ENCODE measurements at regions not wholly inside any gene's neighbourhood (a gene's known extent, or its start where the extent isn't known, plus 50 kb on each side); places are given as distances from the start of the nearest gene placed in this dataset.

DNA sequence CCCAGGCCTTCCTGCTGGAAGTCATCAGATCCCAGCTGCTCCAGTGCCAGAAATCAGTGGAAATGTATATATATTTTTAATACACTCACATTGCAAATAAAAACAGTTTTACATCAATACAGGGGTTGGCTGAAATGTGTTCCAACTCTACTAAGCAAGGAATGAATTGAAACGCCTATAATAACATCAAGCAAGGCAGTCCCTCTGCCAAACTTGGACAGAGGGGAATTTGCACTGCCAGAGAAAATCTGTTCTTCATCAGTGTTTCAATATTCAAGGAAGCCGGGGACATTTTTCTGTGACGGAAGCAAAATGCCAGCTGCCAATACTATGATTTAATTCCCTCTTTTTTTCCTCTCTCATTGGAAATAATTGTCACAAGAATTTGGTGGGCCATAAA, 335.3 kb downstream of the TNS1 start:
- TF ChIP-seq POU2F2 (IDR thresholded peaks at IDR 0.05; ENCODE audit: low read depth, low read length) = no peak
- no peak for TF ChIP-seq PAX5 (IDR thresholded peaks at IDR 0.05; ENCODE audit: insufficient read depth, low read length, severe bottlenecking)
- no peak for TF ChIP-seq POLR2A (IDR thresholded peaks at IDR 0.05; ENCODE audit: low read depth, low read length)
- TF ChIP-seq POLR2AphosphoS5 (IDR thresholded peaks at IDR 0.05; ENCODE audit: low read depth, low read length) = no peak
- TF ChIP-seq TAF1 (IDR thresholded peaks at IDR 0.05; ENCODE audit: low read depth, low read length) = no peak
- TF ChIP-seq SPI1 (IDR thresholded peaks at IDR 0.05; ENCODE audit: low read depth, low read length) = no peak
- DNase-seq (ENCODE audit: insufficient read length, low spot score) = no peak
- FAIRE-seq = no peak

DNA sequence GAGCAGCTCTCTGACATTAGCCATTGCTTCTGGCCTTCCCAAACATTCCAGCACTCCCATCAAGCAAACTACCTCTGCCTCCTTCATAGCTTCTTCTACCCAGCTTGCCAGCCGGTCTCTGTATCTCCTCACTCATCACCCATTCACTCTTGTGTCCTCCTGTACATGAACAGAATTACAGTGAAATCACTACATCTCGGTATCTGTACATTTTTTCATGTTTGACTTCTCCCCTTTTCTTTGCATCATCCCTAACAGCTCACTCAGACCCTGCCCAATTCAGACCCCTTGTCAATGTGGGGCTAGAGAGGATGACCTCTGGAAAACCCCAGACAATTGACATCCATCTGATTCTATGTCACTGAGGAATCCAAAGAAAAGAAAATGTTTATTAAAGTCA, 335.8 kb downstream of the TNS1 start:
- DNase-seq (ENCODE audit: insufficient read length, low spot score) = no peak
- FAIRE-seq = no peak
- TF ChIP-seq PAX5 (IDR thresholded peaks at IDR 0.05; ENCODE audit: insufficient read depth, low read length, severe bottlenecking) (no peak), POLR2A (IDR thresholded peaks at IDR 0.05; ENCODE audit: low read depth, low read length) (no peak), SPI1 (IDR thresholded peaks at IDR 0.05; ENCODE audit: low read depth, low read length) (no peak), POLR2AphosphoS5 (IDR thresholded peaks at IDR 0.05; ENCODE audit: low read depth, low read length) (no peak), TAF1 (IDR thresholded peaks at IDR 0.05; ENCODE audit: low read depth, low read length) (no peak), POU2F2 (IDR thresholded peaks at IDR 0.05; ENCODE audit: low read depth, low read length) (no peak)

DNA sequence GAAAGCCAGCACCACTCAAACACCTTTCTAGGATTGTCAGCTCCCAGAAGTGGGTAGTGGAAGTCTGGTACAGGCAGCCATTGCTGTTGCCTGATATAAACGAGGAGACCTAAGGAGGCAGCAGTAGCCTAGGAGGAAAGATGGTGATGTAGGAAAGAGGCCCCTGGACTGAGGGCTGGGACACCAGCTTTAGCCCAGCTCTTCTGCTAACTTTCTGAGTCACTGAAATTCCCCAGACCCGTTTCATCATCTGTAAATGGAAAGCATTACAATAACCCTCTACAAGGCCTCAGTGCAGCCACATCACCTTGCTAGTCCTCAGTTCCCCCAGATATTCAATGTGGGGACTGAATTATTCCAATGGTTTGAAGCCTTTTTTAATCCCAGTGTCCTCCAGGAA, 336.5 kb downstream of the TNS1 start:
- DNase-seq (ENCODE audit: insufficient read length, low spot score) (no peak), FAIRE-seq (no peak)
- no peak for TF ChIP-seq POLR2AphosphoS5 (IDR thresholded peaks at IDR 0.05; ENCODE audit: low read depth, low read length)
- TF ChIP-seq TAF1 (IDR thresholded peaks at IDR 0.05; ENCODE audit: low read depth, low read length) = no peak
- no peak for TF ChIP-seq PAX5 (IDR thresholded peaks at IDR 0.05; ENCODE audit: insufficient read depth, low read length, severe bottlenecking)
- no peak for TF ChIP-seq SPI1 (IDR thresholded peaks at IDR 0.05; ENCODE audit: low read depth, low read length)
- TF ChIP-seq POLR2A (IDR thresholded peaks at IDR 0.05; ENCODE audit: low read depth, low read length) = no peak
- TF ChIP-seq POU2F2 (IDR thresholded peaks at IDR 0.05; ENCODE audit: low read depth, low read length) = no peak

DNA sequence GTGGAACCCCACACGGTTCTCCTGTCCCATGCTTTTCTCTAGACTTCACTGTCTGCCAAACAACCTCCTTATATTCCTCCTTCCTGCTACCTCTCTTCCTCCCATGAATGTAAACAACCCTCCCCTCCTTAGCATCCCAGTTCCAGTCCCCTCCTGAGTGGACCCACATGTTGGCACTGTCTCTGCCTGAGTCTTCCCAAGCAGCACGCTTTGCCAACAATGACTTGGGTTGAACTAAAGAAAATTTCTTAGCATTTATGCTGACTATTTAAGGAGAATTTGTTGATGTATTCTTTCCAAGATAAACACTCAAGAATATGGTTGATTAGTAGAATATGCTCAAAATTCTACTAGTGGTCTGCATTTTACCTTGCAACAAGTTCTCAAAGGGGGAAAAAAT, 338.0 kb downstream of the TNS1 start:
- FAIRE-seq (no peak), DNase-seq (ENCODE audit: insufficient read length, low spot score) (no peak)
- no peak for TF ChIP-seq POLR2AphosphoS5 (IDR thresholded peaks at IDR 0.05; ENCODE audit: low read depth, low read length)
- no peak for TF ChIP-seq POU2F2 (IDR thresholded peaks at IDR 0.05; ENCODE audit: low read depth, low read length)
- TF ChIP-seq TAF1 (IDR thresholded peaks at IDR 0.05; ENCODE audit: low read depth, low read length) = no peak
- no peak for TF ChIP-seq PAX5 (IDR thresholded peaks at IDR 0.05; ENCODE audit: insufficient read depth, low read length, severe bottlenecking)
- no peak for TF ChIP-seq SPI1 (IDR thresholded peaks at IDR 0.05; ENCODE audit: low read depth, low read length)
- no peak for TF ChIP-seq POLR2A (IDR thresholded peaks at IDR 0.05; ENCODE audit: low read depth, low read length)

DNA sequence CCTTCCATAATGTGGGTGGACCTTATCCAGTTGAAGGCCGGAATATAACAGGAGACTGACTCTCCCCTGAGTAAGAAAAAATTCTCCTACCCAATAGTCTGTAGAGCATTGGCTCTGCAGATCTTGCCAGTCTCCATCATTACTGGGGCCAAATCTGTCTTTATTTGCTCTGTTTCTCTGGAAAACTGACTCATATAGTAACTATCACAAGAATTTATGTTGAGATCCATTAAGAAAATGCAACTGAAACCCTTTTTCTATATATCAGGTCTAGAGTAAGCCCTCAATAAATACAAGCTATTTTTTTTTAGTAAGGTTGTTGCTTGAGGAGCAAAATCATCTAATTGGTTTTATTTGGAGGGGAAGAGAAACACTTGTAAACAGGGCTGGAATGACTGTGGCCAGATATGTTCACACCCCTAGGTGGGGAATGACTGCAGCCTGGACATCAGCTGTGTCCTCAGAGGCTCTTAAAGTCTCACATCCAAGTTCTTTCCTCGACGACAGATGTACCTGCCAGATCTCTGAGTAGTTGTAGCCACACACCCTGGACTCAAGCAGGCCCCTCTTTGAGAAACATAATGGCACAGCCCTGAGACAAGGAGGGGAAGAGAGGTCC, 339.7 kb downstream of the TNS1 start:
- FAIRE-seq (no peak), DNase-seq (ENCODE audit: insufficient read length, low spot score) (no peak)
- TF ChIP-seq PAX5 (IDR thresholded peaks at IDR 0.05; ENCODE audit: insufficient read depth, low read length, severe bottlenecking) (no peak), TAF1 (IDR thresholded peaks at IDR 0.05; ENCODE audit: low read depth, low read length) (no peak), SPI1 (IDR thresholded peaks at IDR 0.05; ENCODE audit: low read depth, low read length) (no peak), POLR2AphosphoS5 (IDR thresholded peaks at IDR 0.05; ENCODE audit: low read depth, low read length) (no peak), POU2F2 (IDR thresholded peaks at IDR 0.05; ENCODE audit: low read depth, low read length) (no peak), POLR2A (IDR thresholded peaks at IDR 0.05; ENCODE audit: low read depth, low read length) (no peak)

DNA sequence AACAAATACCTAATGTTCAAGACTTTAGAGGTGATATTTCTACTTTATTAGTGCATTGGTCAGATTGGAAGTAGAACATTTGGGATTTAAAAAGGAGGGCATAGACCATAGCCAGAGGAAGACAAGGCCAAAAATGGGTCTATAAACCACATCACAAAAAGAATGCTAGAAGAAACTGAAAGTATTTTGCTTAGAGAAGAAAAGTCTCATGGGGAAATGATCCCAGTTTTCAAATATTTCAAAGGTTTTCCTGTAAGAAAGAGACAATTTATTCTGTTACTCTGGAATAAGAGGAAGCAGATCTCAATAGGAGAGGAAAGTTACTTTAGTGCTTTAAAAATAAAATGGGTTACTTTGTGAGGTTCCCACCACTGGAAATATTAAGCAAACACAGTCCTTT, 341.4 kb downstream of the TNS1 start:
- FAIRE-seq (no peak), DNase-seq (ENCODE audit: insufficient read length, low spot score) (no peak)
- no peak for TF ChIP-seq POLR2AphosphoS5 (IDR thresholded peaks at IDR 0.05; ENCODE audit: low read depth, low read length)
- TF ChIP-seq PAX5 (IDR thresholded peaks at IDR 0.05; ENCODE audit: insufficient read depth, low read length, severe bottlenecking) = no peak
- no peak for TF ChIP-seq POU2F2 (IDR thresholded peaks at IDR 0.05; ENCODE audit: low read depth, low read length)
- no peak for TF ChIP-seq SPI1 (IDR thresholded peaks at IDR 0.05; ENCODE audit: low read depth, low read length)
- no peak for TF ChIP-seq POLR2A (IDR thresholded peaks at IDR 0.05; ENCODE audit: low read depth, low read length)
- no peak for TF ChIP-seq TAF1 (IDR thresholded peaks at IDR 0.05; ENCODE audit: low read depth, low read length)

DNA sequence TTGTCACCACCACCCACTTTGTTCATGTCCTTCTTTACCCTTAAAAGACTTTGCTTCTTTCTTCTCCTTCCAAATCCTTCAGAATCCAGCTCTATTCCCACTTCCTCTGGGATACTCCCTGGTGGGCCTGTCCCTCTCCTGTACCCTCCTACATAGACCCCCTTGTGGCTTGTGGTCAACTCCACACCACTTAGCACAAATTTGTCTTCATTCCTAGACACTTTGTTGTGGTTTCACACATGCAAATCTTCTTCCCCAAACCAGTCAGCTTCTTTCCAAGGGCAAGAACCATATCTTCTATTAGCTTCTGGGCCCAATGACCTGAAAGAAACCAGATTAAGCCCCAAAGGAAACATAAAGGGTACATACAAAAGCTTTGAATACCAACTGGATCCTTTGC, 342.4 kb downstream of the TNS1 start:
- TF ChIP-seq POU2F2 (IDR thresholded peaks at IDR 0.05; ENCODE audit: low read depth, low read length) = peak; percentile 90
- no peak for TF ChIP-seq PAX5 (IDR thresholded peaks at IDR 0.05; ENCODE audit: insufficient read depth, low read length, severe bottlenecking)
- FAIRE-seq = peak; percentile 13
- DNase-seq (ENCODE audit: insufficient read length, low spot score) = no peak

DNA sequence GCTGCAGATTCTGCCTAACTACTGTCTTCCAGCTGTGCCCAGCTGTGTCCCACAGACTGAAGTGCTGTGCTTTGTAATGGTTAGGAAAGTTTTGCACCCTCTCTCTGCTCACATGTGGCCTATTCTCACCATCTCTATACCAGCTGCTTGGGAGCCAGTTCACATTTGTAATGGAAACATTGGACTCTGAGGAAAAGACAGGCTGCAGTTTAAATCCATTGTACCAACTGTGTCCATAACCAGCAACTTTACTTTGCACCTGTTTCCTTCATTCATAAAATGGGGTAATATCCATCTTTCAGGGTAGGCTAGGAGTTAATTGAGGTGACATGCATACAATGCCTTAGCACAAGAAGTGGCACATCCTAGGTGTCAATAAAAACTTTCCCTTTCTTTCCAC, 344.0 kb downstream of the TNS1 start:
- TF ChIP-seq TAF1 (IDR thresholded peaks at IDR 0.05; ENCODE audit: low read depth, low read length) (no peak), SPI1 (IDR thresholded peaks at IDR 0.05; ENCODE audit: low read depth, low read length) (no peak), PAX5 (IDR thresholded peaks at IDR 0.05; ENCODE audit: insufficient read depth, low read length, severe bottlenecking) (no peak), POLR2AphosphoS5 (IDR thresholded peaks at IDR 0.05; ENCODE audit: low read depth, low read length) (no peak), POLR2A (IDR thresholded peaks at IDR 0.05; ENCODE audit: low read depth, low read length) (no peak), POU2F2 (IDR thresholded peaks at IDR 0.05; ENCODE audit: low read depth, low read length) (no peak)
- DNase-seq (ENCODE audit: insufficient read length, low spot score) (no peak), FAIRE-seq (no peak)

DNA sequence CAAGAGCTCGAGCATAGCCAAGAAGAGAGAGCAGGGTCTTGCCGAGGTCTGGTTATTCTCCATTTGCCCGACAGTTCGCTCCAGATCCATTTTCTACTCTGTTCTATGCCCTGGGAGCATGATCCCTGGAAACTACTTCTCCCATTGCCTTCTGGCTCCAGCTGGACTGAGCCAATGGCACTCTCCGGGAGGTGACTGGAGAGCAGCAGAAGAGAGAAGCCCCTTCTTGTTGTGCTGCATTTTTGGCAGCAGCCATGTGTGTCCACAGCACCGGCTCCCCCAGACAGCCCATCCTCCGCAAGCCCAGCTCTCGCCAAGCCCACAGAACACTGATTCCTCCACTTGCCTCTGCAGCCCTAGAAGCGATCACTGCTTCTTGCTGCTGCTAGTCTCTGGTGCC, 345.5 kb downstream of the TNS1 start:
- no peak for FAIRE-seq
- TF ChIP-seq TAF1 (IDR thresholded peaks at IDR 0.05; ENCODE audit: low read depth, low read length) (no peak), PAX5 (IDR thresholded peaks at IDR 0.05; ENCODE audit: insufficient read depth, low read length, severe bottlenecking) (no peak), SPI1 (IDR thresholded peaks at IDR 0.05; ENCODE audit: low read depth, low read length) (no peak), POU2F2 (IDR thresholded peaks at IDR 0.05; ENCODE audit: low read depth, low read length) (no peak), POLR2A (IDR thresholded peaks at IDR 0.05; ENCODE audit: low read depth, low read length) (no peak), POLR2AphosphoS5 (IDR thresholded peaks at IDR 0.05; ENCODE audit: low read depth, low read length) (no peak)

DNA sequence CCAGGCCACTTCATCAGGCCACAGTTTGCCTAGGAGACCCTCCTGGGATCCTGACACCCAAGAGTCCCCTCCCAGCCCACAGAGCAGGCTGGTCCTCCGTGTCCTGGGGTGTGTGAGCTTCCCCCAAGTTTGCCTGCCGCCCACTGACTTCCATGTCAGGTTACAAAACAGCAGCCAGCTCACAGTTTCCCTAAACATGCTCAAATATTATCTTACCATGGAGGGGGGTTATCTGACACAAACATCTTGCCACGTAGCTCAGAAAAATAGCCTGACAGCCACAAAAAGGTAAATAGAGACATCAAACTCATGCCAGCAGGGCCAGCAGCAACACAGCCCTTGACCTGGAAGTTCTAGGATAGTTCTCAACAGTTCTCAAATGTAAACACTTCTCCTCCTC, 346.5 kb downstream of the TNS1 start:
- DNase-seq (ENCODE audit: insufficient read length, low spot score) (no peak), FAIRE-seq (no peak)
- TF ChIP-seq POLR2A (IDR thresholded peaks at IDR 0.05; ENCODE audit: low read depth, low read length) = no peak
- no peak for TF ChIP-seq TAF1 (IDR thresholded peaks at IDR 0.05; ENCODE audit: low read depth, low read length)
- no peak for TF ChIP-seq SPI1 (IDR thresholded peaks at IDR 0.05; ENCODE audit: low read depth, low read length)
- TF ChIP-seq POU2F2 (IDR thresholded peaks at IDR 0.05; ENCODE audit: low read depth, low read length) = no peak
- TF ChIP-seq PAX5 (IDR thresholded peaks at IDR 0.05; ENCODE audit: insufficient read depth, low read length, severe bottlenecking) = no peak
- TF ChIP-seq POLR2AphosphoS5 (IDR thresholded peaks at IDR 0.05; ENCODE audit: low read depth, low read length) = no peak

More for the DNA sequence above, 345.5 kb downstream of the TNS1 start:
- DNase-seq (ENCODE audit: insufficient read length, low spot score) = no peak
